Stimulated activated effector memory CD8-positive, alpha-beta T cell treated with anti-CD3 and anti-CD28 coated beads, Interleukin-12 subunit alpha, Interleukin-12 subunit beta, amount 100 ng/mL, for 72 hours (primary cell): ENCODE measurements at regions not wholly inside any gene's neighbourhood (a gene's known extent, or its start where the extent isn't known, plus 50 kb on each side); places are given as distances from the start of the nearest gene placed in this dataset.

Experiments
- ATAC-seq: fragments of 150-1000 bp; cut with Tn5 transposase; 2 replicates; pipeline ENCODE4 v1.10.0; 2021
- DNase-seq, 2 donors: peaks; one replicate each; pipeline ENCODE4 v3.0.0; 2021 to 2022; ENCODE audit warnings: low spot score in 2 of 2
- H3K27ac Mint-ChIP-seq: one replicate; pipeline ENCODE4 v1.8.0; 2022; ENCODE audit warnings: mild to moderate bottlenecking, mixed read lengths
- H3K36me3 Mint-ChIP-seq: one replicate; pipeline ENCODE4 v1.8.0; 2022; ENCODE audit warnings: mild to moderate bottlenecking, mixed read lengths
- H3K4me1 Mint-ChIP-seq: one replicate; pipeline ENCODE4 v1.8.0; 2022; ENCODE audit warnings: mixed read lengths
- H3K4me3 Mint-ChIP-seq: one replicate; pipeline ENCODE4 v1.8.0; 2022; ENCODE audit warnings: mild to moderate bottlenecking, mixed read lengths
- H3K9me3 Mint-ChIP-seq: one replicate; pipeline ENCODE4 v1.8.0; 2022; ENCODE audit warnings: mixed read lengths

DNA sequence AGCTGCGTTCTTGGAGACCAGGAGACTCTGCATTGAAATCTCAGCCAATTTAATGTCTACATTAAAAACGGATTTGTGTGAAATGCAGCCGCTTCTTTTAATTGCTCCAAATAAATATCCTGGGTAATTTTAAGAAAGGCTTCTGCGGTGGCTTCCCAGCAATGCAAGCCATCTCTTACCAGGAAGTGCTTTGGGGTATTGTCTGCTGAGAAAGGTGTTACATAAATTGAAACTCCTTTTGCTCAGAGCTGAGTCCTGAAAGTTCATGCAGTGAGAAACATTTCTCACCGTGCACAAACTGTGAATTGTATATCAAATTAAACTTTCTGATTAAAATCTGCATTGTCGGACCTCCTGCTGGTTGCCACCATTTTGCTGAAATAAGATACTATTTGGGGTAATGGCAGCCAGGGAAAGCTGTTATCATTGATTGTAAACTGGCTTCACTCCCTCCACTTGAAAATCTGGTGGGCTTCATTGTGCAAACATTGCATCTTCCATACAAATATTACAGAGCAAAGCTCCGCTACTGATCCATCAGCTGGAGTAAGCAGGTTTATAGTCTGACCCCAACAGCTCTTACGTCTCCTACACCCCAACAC lies 59.5 kb downstream of the ZIC5 start:
- DNase-seq = peak in 1 of 2 donors; percentile 60
- no peaks in the 10 kb centered on the region for H3K36me3 Mint-ChIP-seq
- H3K4me1 Mint-ChIP-seq = peaks cover 31% of the 10 kb centered on the region
- peak overlapping the region; percentile 76 for H3K27ac Mint-ChIP-seq
- H3K9me3 Mint-ChIP-seq = no peaks in the 10 kb centered on the region
- H3K4me3 Mint-ChIP-seq = peak overlapping the region; percentile 60
- peak; percentile 84 for ATAC-seq

DNA sequence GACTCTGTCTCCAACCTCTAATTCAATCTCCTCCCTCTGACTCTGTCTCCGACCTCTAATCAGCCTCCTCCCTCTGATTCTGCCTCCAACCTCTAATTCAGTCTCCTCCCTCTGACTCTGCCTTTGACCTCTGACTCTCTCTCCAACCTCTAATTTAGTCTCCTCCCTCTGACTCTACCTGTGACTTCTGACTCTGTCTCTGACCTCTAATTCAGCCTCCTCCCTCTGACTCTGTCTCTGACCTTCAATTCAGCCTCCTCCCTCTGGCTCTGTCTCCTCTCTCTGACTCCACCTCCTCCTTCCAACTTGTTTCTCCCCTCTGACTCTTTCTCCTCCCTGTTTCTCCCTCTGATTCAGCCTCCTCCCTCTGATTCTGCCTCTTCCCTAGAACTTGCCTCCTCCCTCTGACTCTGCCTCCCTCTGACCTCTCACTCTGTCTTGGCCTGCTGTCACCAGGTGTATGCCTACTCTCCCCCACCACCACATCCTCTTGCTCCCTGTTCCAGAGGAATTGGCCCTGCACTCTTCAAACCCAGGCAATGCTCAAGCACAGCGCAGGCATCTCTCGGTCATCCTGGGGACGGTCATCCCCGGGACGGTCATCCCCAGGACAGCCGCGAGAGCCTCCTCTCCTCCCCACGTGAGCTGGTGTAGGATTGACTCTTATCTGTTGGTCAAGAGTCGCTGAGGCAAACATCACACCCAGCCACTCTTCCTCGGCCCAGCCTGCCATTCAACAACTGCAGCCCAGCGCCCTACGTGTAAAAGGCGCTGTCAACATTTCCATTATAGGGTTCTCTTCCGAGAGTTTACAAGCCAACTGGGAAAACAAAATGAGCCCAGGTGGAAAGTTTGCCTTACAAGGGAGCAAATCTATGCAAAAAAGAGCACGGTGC lies 60.2 kb downstream of the ZIC5 start:
- H3K36me3 Mint-ChIP-seq = no peaks in the 10 kb centered on the region
- ATAC-seq (peak; percentile 50), DNase-seq (peak in 1 of 2 donors; percentile 59)
- H3K9me3 Mint-ChIP-seq = no peaks in the 10 kb centered on the region
- H3K27ac Mint-ChIP-seq = peak overlapping the region; percentile 76
- peak overlapping the region; percentile 60 for H3K4me3 Mint-ChIP-seq
- peaks cover 23% of the 10 kb centered on the region for H3K4me1 Mint-ChIP-seq

- H3K4me1 Mint-ChIP-seq = peaks cover 19% of the 10 kb centered on the region
- ATAC-seq (no peak), DNase-seq (no peak)
- H3K27ac Mint-ChIP-seq = peak overlapping the region; percentile 9
- H3K4me3 Mint-ChIP-seq = no peak overlapping the region
- H3K36me3 Mint-ChIP-seq = no peaks in the 10 kb centered on the region
- H3K9me3 Mint-ChIP-seq = no peaks in the 10 kb centered on the region
Observed at GRCh38 chr13:99909836-99910619, 61.5 kb downstream of the ZIC5 start.

DNA sequence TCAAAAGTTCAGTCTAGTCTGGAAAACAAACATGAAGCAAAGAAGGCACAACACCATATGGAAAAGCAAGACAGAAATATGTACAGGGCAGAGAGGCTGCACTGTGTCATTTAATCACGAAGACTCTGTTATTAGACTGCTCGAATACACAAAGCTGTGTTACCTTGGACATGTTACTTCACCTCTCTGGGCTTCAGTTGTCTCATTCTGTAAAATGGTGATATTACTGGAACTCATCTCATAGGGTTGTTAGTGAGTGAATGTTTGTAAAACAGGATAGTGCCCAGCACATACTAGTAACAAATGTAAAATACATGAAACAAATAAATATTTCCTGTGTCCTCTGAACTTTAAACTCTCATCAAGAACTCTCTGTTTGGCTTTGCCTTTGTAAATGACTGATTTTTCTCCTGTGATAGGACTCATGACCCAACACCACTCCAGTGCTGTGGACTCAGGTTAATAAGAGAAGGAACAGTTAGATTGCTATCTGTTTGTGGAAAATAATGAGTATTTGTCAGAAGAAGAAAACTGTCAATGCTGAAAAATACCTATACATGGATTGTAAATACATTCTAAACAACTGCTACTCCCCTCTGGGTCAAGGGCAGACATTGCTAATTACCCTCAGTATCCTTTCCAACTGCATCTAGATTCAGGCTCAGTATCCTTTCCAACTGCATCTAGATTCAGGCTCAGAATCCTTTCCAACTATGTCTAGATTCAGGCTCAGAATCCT lies 62.3 kb downstream of the ZIC5 start:
- DNase-seq (no peak), ATAC-seq (no peak)
- H3K36me3 Mint-ChIP-seq = no peaks in the 10 kb centered on the region
- no peak overlapping the region for H3K4me3 Mint-ChIP-seq
- no peak overlapping the region for H3K27ac Mint-ChIP-seq
- H3K9me3 Mint-ChIP-seq = no peaks in the 10 kb centered on the region
- H3K4me1 Mint-ChIP-seq = peaks cover 19% of the 10 kb centered on the region

- DNase-seq = no peak
Observed at GRCh38 chr13:99908140-99908803, 63.3 kb downstream of the ZIC5 start.

DNA sequence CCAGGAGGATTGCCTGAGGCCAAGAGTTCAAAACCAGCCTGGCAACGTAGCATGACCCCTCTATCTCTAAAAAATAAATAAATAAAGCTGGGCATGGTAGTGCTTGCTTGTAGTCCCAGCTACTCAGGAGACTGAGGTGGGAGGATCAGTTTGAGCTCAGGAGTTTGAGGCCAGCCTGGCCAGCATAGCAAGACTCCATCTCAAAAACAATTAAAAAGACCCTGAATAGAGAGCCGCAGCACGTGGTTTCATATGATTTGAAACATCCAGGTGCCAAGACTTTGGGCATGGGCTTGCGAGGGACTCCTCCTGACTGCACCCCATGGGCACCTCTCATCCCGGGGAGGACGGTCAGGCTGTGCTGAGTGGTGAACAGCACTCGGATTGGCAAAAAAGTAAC lies 63.9 kb downstream of the ZIC5 start:
- H3K27ac Mint-ChIP-seq = no peak overlapping the region
- DNase-seq (no peak), ATAC-seq (no peak)
- H3K4me3 Mint-ChIP-seq = no peak overlapping the region
- no peaks in the 10 kb centered on the region for H3K36me3 Mint-ChIP-seq
- no peaks in the 10 kb centered on the region for H3K9me3 Mint-ChIP-seq
- H3K4me1 Mint-ChIP-seq = peaks cover 19% of the 10 kb centered on the region

More at GRCh38 chr13:99908140-99908803, 63.3 kb downstream of the ZIC5 start:
- no peak overlapping the region for H3K27ac Mint-ChIP-seq
- H3K4me1 Mint-ChIP-seq = peaks cover 19% of the 10 kb centered on the region
- no peak for ATAC-seq
- no peaks in the 10 kb centered on the region for H3K9me3 Mint-ChIP-seq
- no peak overlapping the region for H3K4me3 Mint-ChIP-seq
- no peaks in the 10 kb centered on the region for H3K36me3 Mint-ChIP-seq

DNA sequence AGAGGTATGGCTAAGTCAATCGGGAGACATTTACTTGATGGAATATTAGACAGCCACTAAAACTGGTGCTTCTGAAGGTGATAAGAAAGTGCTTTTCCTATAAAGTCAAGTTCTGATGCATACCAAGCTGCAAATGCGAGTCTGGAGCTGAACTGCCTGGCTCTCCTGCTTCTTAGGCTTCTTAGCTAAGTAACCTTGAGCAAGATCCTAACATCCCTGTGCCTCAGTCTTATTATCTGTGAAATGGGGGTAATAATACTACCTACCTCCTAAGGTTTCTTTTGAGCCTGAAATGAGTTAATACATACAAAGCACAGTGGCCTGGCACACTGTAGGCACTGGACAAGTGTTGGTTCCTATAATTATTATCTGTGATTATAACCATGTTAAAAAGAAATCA lies 64.5 kb downstream of the ZIC5 start:
- H3K9me3 Mint-ChIP-seq = no peaks in the 10 kb centered on the region
- H3K4me1 Mint-ChIP-seq = peaks cover 14% of the 10 kb centered on the region
- no peak for ATAC-seq
- H3K36me3 Mint-ChIP-seq = no peaks in the 10 kb centered on the region
- DNase-seq = no peak
- H3K27ac Mint-ChIP-seq = no peak overlapping the region
- no peak overlapping the region for H3K4me3 Mint-ChIP-seq

GRCh38 chr13:99905814-99906213 lies 65.8 kb downstream of the ZIC5 start:
- Mint-ChIP-seq H3K27ac (no peak overlapping the region), H3K36me3 (no peaks in the 10 kb centered on the region), H3K4me3 (no peak overlapping the region), H3K4me1 (peaks cover 1% of the 10 kb centered on the region), H3K9me3 (no peaks in the 10 kb centered on the region)
- no peak for ATAC-seq
- no peak for DNase-seq

DNA sequence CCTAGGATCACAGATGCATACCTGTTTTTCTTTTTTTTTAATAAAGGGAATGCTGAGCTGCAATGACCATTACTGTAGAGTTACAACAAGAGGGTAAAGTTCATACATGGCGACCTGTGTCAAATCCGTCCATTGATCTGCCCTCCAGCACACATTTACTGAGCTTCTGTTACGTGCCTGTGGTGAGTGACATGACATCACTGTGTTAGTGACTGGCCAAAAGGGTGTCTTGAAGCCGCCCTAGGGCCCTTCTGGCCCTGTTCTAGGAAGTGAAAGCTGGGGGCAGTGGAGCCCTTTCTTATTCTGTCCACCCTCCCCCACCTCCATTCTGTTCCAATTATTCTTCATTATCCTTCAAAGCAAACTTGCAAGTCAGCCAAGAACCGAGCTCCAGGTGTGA lies 66.3 kb downstream of the ZIC5 start:
- H3K27ac Mint-ChIP-seq = no peak overlapping the region
- peaks cover 6% of the 10 kb centered on the region for H3K4me1 Mint-ChIP-seq
- DNase-seq (no peak), ATAC-seq (no peak)
- H3K36me3 Mint-ChIP-seq = no peaks in the 10 kb centered on the region
- no peak overlapping the region for H3K4me3 Mint-ChIP-seq
- H3K9me3 Mint-ChIP-seq = no peaks in the 10 kb centered on the region

DNA sequence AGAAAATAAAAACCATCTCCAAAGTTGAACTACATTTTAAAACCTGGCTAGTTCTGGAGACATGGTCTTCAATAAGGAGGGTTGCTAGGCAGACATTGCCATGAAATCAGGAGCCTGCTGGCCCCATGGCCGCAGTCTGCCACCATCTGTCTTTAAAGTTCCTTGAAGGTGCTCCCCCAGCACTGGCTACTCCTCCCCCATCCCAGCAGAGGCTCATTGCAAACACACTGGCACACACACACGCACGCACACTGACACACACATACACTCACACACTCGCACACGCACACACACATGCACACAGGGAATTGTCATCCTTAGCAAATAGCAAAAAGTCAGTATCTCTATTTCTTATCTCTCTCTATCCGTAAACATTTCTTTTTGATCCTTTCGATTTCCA lies 68.4 kb downstream of the ZIC5 start:
- Mint-ChIP-seq H3K27ac (no peak overlapping the region), H3K4me1 (peaks cover 8% of the 10 kb centered on the region), H3K9me3 (no peaks in the 10 kb centered on the region), H3K36me3 (no peaks in the 10 kb centered on the region), H3K4me3 (no peak overlapping the region)
- DNase-seq (no peak), ATAC-seq (no peak)

DNA sequence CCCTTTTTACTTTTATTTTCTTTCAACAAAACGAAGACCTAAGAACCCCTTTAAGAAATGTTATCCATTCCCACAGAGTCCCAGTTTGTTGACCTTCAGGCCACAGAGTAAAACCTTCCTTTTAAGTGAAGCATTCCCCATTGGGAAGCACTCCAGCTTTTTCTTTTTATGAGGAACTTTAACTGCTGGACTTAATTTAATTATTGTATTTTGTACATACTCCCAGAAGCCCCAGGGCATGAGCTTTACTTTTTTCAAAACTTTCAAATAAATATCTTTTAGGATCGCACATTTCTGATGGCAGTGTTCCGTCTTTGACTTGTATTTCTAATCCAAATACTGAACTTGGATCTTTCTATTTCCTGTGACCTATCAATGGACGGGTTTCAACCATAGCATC lies 68.9 kb downstream of the ZIC5 start:
- no peak overlapping the region for H3K4me3 Mint-ChIP-seq
- H3K4me1 Mint-ChIP-seq = peaks cover 8% of the 10 kb centered on the region
- H3K27ac Mint-ChIP-seq = no peak overlapping the region
- DNase-seq (no peak), ATAC-seq (no peak)
- no peaks in the 10 kb centered on the region for H3K9me3 Mint-ChIP-seq
- H3K36me3 Mint-ChIP-seq = no peaks in the 10 kb centered on the region

GRCh38 chr13:99900960-99901359 lies 70.6 kb downstream of the ZIC5 start:
- Mint-ChIP-seq H3K36me3 (no peaks in the 10 kb centered on the region), H3K9me3 (no peaks in the 10 kb centered on the region), H3K4me1 (peaks cover 8% of the 10 kb centered on the region), H3K4me3 (no peak overlapping the region), H3K27ac (no peak overlapping the region)
- ATAC-seq (no peak), DNase-seq (no peak)

GRCh38 chr13:99898421-99898820 lies 73.1 kb downstream of the ZIC5 start:
- H3K4me1 Mint-ChIP-seq = peaks cover 21% of the 10 kb centered on the region

GRCh38 chr13:99897076-99897440 lies 74.5 kb downstream of the ZIC5 start:
- Mint-ChIP-seq H3K27ac (no peak overlapping the region), H3K4me1 (peaks cover 26% of the 10 kb centered on the region), H3K36me3 (no peaks in the 10 kb centered on the region), H3K9me3 (no peaks in the 10 kb centered on the region), H3K4me3 (no peak overlapping the region)
- DNase-seq (no peak), ATAC-seq (no peak)

More at GRCh38 chr13:99898421-99898820, 73.1 kb downstream of the ZIC5 start:
- no peak overlapping the region for H3K27ac Mint-ChIP-seq
- no peaks in the 10 kb centered on the region for H3K36me3 Mint-ChIP-seq
- H3K4me3 Mint-ChIP-seq = no peak overlapping the region
- ATAC-seq (no peak), DNase-seq (no peak)
- no peaks in the 10 kb centered on the region for H3K9me3 Mint-ChIP-seq
